ENCODE measurements at regions not wholly inside any gene's neighbourhood (a gene's known extent, or its start where the extent isn't known, plus 50 kb on each side); places are given as distances from the start of the nearest gene placed in this dataset.

- Histone ChIP-seq H3K27me3 (replicated peaks; ENCODE audit: insufficient read depth) (peaks cover 7% of the 10 kb centered on the region), H3K36me3 (no peaks in the 10 kb centered on the region), H3K4me1 (replicated peaks) (no peaks in the 10 kb centered on the region), H3K27ac (no peak overlapping the region), H3K9me3 (no peaks in the 10 kb centered on the region), H3K4me3 (no peak overlapping the region)
- intact Hi-C loops (cut with DNase I) = no loop called here
- no peak for DNase-seq (ENCODE audit: low spot score)
- TF ChIP-seq POLR2AphosphoS5 (IDR thresholded peaks at IDR 0.05) (no peak), CTCF (IDR thresholded peaks at IDR 0.05) (no peak), POLR2A (IDR thresholded peaks at IDR 0.05) (no peak)
- 82% methylated on average over 13 of the region's 13 CpGs for WGBS
Measured at GRCh38 chr11:32005786-32006416, 85.0 kb upstream of the RCN1 start.

- Histone ChIP-seq H3K27me3 (replicated peaks; ENCODE audit: insufficient read depth) (peaks cover 3% of the 10 kb centered on the region), H3K36me3 (no peaks in the 10 kb centered on the region), H3K4me3 (no peak overlapping the region), H3K4me1 (replicated peaks) (no peaks in the 10 kb centered on the region), H3K9me3 (no peaks in the 10 kb centered on the region), H3K27ac (no peak overlapping the region)
- intact Hi-C loops (cut with DNase I) = no loop called here
- TF ChIP-seq CTCF (IDR thresholded peaks at IDR 0.05) (no peak), POLR2A (IDR thresholded peaks at IDR 0.05) (no peak), POLR2AphosphoS5 (IDR thresholded peaks at IDR 0.05) (no peak)
- DNase-seq (ENCODE audit: low spot score) = no peak
- WGBS = 71% methylated on average over 9 of the region's 9 CpGs
Measured at GRCh38 chr11:32003335-32003734, 87.5 kb upstream of the RCN1 start.

GRCh38 chr11:32002311-32002710 is 88.6 kb upstream of the RCN1 start:
- no peak overlapping the region for H3K4me3 ChIP-seq
- H3K27ac ChIP-seq = no peak overlapping the region
- no peaks in the 10 kb centered on the region for H3K4me1 ChIP-seq (replicated peaks)
- DNase-seq (ENCODE audit: low spot score) = no peak
- no peaks in the 10 kb centered on the region for H3K36me3 ChIP-seq
- no peaks in the 10 kb centered on the region for H3K9me3 ChIP-seq
- WGBS = 54% methylated on average over 2 of the region's 2 CpGs
- H3K27me3 ChIP-seq (replicated peaks; ENCODE audit: insufficient read depth) = peaks cover 3% of the 10 kb centered on the region
- intact Hi-C loops (cut with DNase I) = no loop called here
- TF ChIP-seq POLR2AphosphoS5 (IDR thresholded peaks at IDR 0.05) (no peak), POLR2A (IDR thresholded peaks at IDR 0.05) (no peak), CTCF (IDR thresholded peaks at IDR 0.05) (no peak)

GRCh38 chr11:31997955-31998354 is 92.9 kb upstream of the RCN1 start:
- intact Hi-C loops (cut with DNase I) = no loop called here
- H3K27ac ChIP-seq = no peak overlapping the region
- WGBS = 79% methylated on average over 2 of the region's 2 CpGs

More at GRCh38 chr11:31997955-31998354, 92.9 kb upstream of the RCN1 start:
- DNase-seq (ENCODE audit: low spot score) = no peak
- H3K4me1 ChIP-seq (replicated peaks) = no peaks in the 10 kb centered on the region
- no peak for TF ChIP-seq POLR2AphosphoS5 (IDR thresholded peaks at IDR 0.05)
- TF ChIP-seq POLR2A (IDR thresholded peaks at IDR 0.05) = no peak
- no peak for TF ChIP-seq CTCF (IDR thresholded peaks at IDR 0.05)
- H3K27me3 ChIP-seq (replicated peaks; ENCODE audit: insufficient read depth) = no peaks in the 10 kb centered on the region
- H3K9me3 ChIP-seq = no peaks in the 10 kb centered on the region
- no peak overlapping the region for H3K4me3 ChIP-seq
- no peaks in the 10 kb centered on the region for H3K36me3 ChIP-seq
